ENCODE measurements at regions not wholly inside any gene's neighbourhood (a gene's known extent, or its start where the extent isn't known, plus 50 kb on each side); places are given as distances from the start of the nearest gene placed in this dataset.

- TF ChIP-seq, protein P1, sequence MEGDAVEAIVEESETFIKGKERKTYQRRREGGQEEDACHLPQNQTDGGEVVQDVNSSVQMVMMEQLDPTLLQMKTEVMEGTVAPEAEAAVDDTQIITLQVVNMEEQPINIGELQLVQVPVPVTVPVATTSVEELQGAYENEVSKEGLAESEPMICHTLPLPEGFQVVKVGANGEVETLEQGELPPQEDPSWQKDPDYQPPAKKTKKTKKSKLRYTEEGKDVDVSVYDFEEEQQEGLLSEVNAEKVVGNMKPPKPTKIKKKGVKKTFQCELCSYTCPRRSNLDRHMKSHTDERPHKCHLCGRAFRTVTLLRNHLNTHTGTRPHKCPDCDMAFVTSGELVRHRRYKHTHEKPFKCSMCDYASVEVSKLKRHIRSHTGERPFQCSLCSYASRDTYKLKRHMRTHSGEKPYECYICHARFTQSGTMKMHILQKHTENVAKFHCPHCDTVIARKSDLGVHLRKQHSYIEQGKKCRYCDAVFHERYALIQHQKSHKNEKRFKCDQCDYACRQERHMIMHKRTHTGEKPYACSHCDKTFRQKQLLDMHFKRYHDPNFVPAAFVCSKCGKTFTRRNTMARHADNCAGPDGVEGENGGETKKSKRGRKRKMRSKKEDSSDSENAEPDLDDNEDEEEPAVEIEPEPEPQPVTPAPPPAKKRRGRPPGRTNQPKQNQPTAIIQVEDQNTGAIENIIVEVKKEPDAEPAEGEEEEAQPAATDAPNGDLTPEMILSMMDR (conservative IDR thresholded peaks at IDR 0.05; ENCODE audit: low read depth, low read length), result no peak
- no peak for TF ChIP-seq EZH2 (IDR thresholded peaks at IDR 0.05; ENCODE audit: borderline replicate concordance, low read depth, low read length, poor library complexity, severe bottlenecking)
Observed at GRCh38 chr4:31735004-31735403, 1014.8 kb downstream of the PCDH7 start.
